ENCODE measurements at regions not wholly inside any gene's neighbourhood (a gene's known extent, or its start where the extent isn't known, plus 50 kb on each side); places are given as distances from the start of the nearest gene placed in this dataset.
"Not testable (repeated sequence)": the region's sequence is repeated elsewhere in the genome, so short reads cannot be mapped to it uniquely, and the experiment has no call there.

- no peak for DNase-seq (ENCODE audit: low spot score)
Measured at GRCh38 chr6:155913816-155914215, 458.2 kb upstream of the NOX3 start.

GRCh38 chr6:155909710-155910109 lies 454.1 kb upstream of the NOX3 start:
- no peak for DNase-seq (ENCODE audit: low spot score)

- DNase-seq (ENCODE audit: low spot score) = no peak
Measured at GRCh38 chr6:155895641-155896040, 440.0 kb upstream of the NOX3 start.

- no peak for DNase-seq (ENCODE audit: low spot score)
Measured at GRCh38 chr6:155894758-155895157, 439.1 kb upstream of the NOX3 start.

- no peak for DNase-seq (ENCODE audit: low spot score)
Measured at GRCh38 chr6:155894262-155894661, 438.6 kb upstream of the NOX3 start.

- DNase-seq (ENCODE audit: low spot score) = no peak
Measured at GRCh38 chr6:155890409-155890808, 434.8 kb upstream of the NOX3 start.

GRCh38 chr6:155889410-155889809 lies 433.8 kb upstream of the NOX3 start:
- no peak for DNase-seq (ENCODE audit: low spot score)

GRCh38 chr6:155887421-155887820 lies 431.8 kb upstream of the NOX3 start:
- no peak for DNase-seq (ENCODE audit: low spot score)

- DNase-seq (ENCODE audit: low spot score) = no peak
Measured at GRCh38 chr6:155883741-155884140, 428.1 kb upstream of the NOX3 start.

GRCh38 chr6:155883334-155883731 lies 427.7 kb upstream of the NOX3 start:
- DNase-seq (ENCODE audit: low spot score) = no peak

- no peak for DNase-seq (ENCODE audit: low spot score)
Measured at GRCh38 chr6:155882527-155883333, 427.1 kb upstream of the NOX3 start.

- DNase-seq (ENCODE audit: low spot score) = no peak
Measured at GRCh38 chr6:155881826-155882526, 426.3 kb upstream of the NOX3 start.

- no peak for DNase-seq (ENCODE audit: low spot score)
Measured at GRCh38 chr6:155880900-155881299, 425.3 kb upstream of the NOX3 start.

- no peak for DNase-seq (ENCODE audit: low spot score)
Measured at GRCh38 chr6:155872961-155873360, 417.3 kb upstream of the NOX3 start.

GRCh38 chr6:155867682-155868081 lies 412.0 kb upstream of the NOX3 start:
- DNase-seq (ENCODE audit: low spot score) = no peak

- not testable (repeated sequence) for DNase-seq (ENCODE audit: low spot score)
Measured at GRCh38 chr6:155866676-155867390, 411.2 kb upstream of the NOX3 start.

GRCh38 chr6:155861821-155862220 lies 406.2 kb upstream of the NOX3 start:
- DNase-seq (ENCODE audit: low spot score) = no peak

- DNase-seq (ENCODE audit: low spot score) = not testable (repeated sequence)
Measured at GRCh38 chr6:155858906-155859305, 403.3 kb upstream of the NOX3 start.

GRCh38 chr6:155854787-155855186 lies 399.1 kb upstream of the NOX3 start:
- DNase-seq (ENCODE audit: low spot score) = no peak

GRCh38 chr6:155853011-155853410 lies 397.4 kb upstream of the NOX3 start:
- DNase-seq (ENCODE audit: low spot score) = no peak

- no peak for DNase-seq (ENCODE audit: low spot score)
Measured at GRCh38 chr6:155850408-155850841, 394.8 kb upstream of the NOX3 start.

- DNase-seq (ENCODE audit: low spot score) = no peak
Measured at GRCh38 chr6:155847711-155848110, 392.1 kb upstream of the NOX3 start.

GRCh38 chr6:155837474-155837873 lies 381.8 kb upstream of the NOX3 start:
- DNase-seq (ENCODE audit: low spot score) = no peak

Measured in hematopoietic multipotent progenitor cell treated with erythropoietin and hydrocortisone succinate and interleukin-3 and kit ligand, for 15 days (in vitro differentiated cells).